ENCODE measurements at regions not wholly inside any gene's neighbourhood (a gene's known extent, or its start where the extent isn't known, plus 50 kb on each side); places are given as distances from the start of the nearest gene placed in this dataset.

DNA sequence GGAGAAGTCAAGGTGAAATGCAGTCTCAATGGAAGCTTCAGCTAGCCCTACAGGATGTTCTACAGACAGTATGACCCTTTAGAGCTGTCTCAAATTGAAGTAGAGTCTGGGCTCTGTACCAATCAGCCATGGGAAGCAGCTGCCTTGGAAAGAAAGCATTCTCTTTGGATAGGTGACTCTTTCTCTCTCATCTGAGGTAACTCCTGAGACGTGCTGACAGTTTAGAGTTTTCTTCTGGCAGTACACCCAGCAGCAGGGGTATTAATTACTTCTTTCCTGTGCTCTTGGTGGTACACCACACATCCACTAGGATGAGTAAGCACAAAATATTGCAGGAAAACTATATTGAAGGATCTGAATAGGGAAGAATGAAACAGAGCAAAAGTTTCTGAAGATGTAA lies 329.6 kb upstream of the RGMB start:
- Histone ChIP-seq H3K36me3 (ENCODE audit: control insufficient read depth in 3 of 3, insufficient read depth in 3 of 3, low read length in 3 of 3) (no peaks in the 10 kb centered on the region), H3K9ac (ENCODE audit: low read depth in 1 of 3, low read length in 3 of 3) (no peak overlapping the region), H3K4me3 (ENCODE audit: low read length in 3 of 3) (no peak overlapping the region), H3K27ac (ENCODE audit: low read depth, low read length) (no peak overlapping the region), H3K4me1 (ENCODE audit: control insufficient read depth in 3 of 3, insufficient read depth in 3 of 3, low read length in 3 of 3) (no peaks in the 10 kb centered on the region), H3K9me3 (ENCODE audit: control insufficient read depth in 3 of 3, low read length in 3 of 3) (no peaks in the 10 kb centered on the region), H3K27me3 (ENCODE audit: control insufficient read depth in 3 of 3, insufficient read depth in 3 of 3, low read length in 3 of 3) (no peaks in the 10 kb centered on the region)

DNA sequence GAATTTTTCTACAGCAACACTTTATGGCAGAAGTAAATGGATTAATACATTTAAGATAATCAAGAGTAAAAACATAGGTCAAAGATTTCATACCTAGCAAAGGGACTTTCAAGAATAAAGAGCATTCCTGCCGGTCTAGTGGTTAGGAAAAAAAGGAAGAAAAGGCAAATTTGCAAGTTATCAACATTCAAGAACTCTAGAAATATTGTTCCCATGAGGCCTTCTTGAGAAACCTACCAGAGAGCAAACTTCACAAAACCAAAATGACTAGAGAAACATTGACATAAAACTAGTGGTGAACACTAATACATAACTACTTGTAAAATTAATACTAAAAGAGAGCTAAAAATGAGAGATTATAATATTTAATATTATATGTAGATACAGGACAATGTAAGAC lies 320.2 kb upstream of the RGMB start:
- Histone ChIP-seq H3K4me3 (ENCODE audit: low read length in 3 of 3) (no peak overlapping the region), H3K27me3 (ENCODE audit: control insufficient read depth in 3 of 3, insufficient read depth in 3 of 3, low read length in 3 of 3) (no peaks in the 10 kb centered on the region), H3K9ac (ENCODE audit: low read depth in 1 of 3, low read length in 3 of 3) (no peak overlapping the region), H3K36me3 (ENCODE audit: control insufficient read depth in 3 of 3, insufficient read depth in 3 of 3, low read length in 3 of 3) (no peaks in the 10 kb centered on the region), H3K27ac (ENCODE audit: low read depth, low read length) (no peak overlapping the region), H3K9me3 (ENCODE audit: control insufficient read depth in 3 of 3, low read length in 3 of 3) (no peaks in the 10 kb centered on the region), H3K4me1 (ENCODE audit: control insufficient read depth in 3 of 3, insufficient read depth in 3 of 3, low read length in 3 of 3) (no peaks in the 10 kb centered on the region)

DNA sequence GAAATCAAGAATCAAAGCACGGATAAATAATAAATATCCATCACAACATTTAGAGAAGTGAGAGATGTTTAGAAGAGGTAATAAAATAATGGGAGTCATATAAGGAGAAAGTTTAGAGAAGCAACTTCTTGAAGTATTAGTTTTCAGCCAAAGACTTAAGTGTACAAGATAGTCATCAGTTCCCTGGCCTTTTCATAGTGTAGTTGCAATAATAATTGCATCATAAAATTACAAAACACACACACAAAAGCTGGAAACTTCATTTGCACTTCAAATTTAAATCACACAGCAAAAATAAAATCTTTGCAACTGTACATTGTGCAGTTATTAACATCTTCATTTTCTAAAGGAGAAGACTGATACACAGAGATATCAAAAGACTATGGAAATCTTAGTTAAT lies 319.1 kb upstream of the RGMB start:
- H3K9ac ChIP-seq (ENCODE audit: low read depth in 1 of 3, low read length in 3 of 3), result no peak overlapping the region
- no peaks in the 10 kb centered on the region for H3K36me3 ChIP-seq (ENCODE audit: control insufficient read depth in 3 of 3, insufficient read depth in 3 of 3, low read length in 3 of 3)
- no peaks in the 10 kb centered on the region for H3K27me3 ChIP-seq (ENCODE audit: control insufficient read depth in 3 of 3, insufficient read depth in 3 of 3, low read length in 3 of 3)
- H3K27ac ChIP-seq (ENCODE audit: low read depth, low read length), result no peak overlapping the region
- no peaks in the 10 kb centered on the region for H3K9me3 ChIP-seq (ENCODE audit: control insufficient read depth in 3 of 3, low read length in 3 of 3)
- H3K4me3 ChIP-seq (ENCODE audit: low read length in 3 of 3), result no peak overlapping the region
- H3K4me1 ChIP-seq (ENCODE audit: control insufficient read depth in 3 of 3, insufficient read depth in 3 of 3, low read length in 3 of 3), result no peaks in the 10 kb centered on the region

DNA sequence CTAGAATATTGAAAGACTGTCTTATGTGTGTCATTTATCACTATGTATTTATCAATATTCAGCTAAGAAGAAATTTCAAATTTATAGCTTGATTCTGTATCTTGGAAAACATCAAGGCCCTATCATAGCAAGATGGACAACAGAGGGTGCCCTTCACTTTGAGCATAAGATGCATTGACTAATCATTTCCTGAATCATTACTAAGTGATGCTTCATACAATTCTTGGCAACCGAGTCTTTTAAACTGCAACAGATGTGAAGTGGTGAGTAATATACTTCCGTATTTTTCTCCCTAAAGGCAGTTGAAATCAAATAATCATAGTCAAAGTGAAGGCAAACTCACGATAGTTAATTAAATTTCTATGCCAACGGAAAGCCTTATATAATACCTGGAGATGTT lies 318.6 kb upstream of the RGMB start:
- no peak overlapping the region for H3K9ac ChIP-seq (ENCODE audit: low read depth in 1 of 3, low read length in 3 of 3)
- H3K4me1 ChIP-seq (ENCODE audit: control insufficient read depth in 3 of 3, insufficient read depth in 3 of 3, low read length in 3 of 3), result no peaks in the 10 kb centered on the region
- H3K9me3 ChIP-seq (ENCODE audit: control insufficient read depth in 3 of 3, low read length in 3 of 3), result no peaks in the 10 kb centered on the region
- H3K4me3 ChIP-seq (ENCODE audit: low read length in 3 of 3), result no peak overlapping the region
- no peak overlapping the region for H3K27ac ChIP-seq (ENCODE audit: low read depth, low read length)
- no peaks in the 10 kb centered on the region for H3K36me3 ChIP-seq (ENCODE audit: control insufficient read depth in 3 of 3, insufficient read depth in 3 of 3, low read length in 3 of 3)
- H3K27me3 ChIP-seq (ENCODE audit: control insufficient read depth in 3 of 3, insufficient read depth in 3 of 3, low read length in 3 of 3), result no peaks in the 10 kb centered on the region

DNA sequence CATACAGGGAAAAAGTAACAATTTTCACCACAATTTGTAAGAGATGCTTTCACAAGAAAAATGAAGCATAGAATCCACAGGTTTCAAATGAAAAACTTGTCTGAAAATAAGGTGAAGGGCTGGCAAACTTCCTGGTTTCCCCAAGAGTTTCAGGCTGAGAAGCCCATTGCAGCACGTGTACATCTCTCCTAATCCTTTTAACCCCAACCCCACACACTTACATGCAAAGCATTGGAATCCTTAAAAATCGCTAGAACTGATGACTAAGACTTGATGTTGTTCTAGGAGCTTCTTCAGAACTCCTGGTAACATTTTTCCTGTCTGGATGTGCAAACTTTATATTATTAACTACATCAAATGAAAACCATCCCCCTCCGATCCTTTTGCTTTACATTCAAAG lies 317.8 kb upstream of the RGMB start:
- Histone ChIP-seq H3K9me3 (ENCODE audit: control insufficient read depth in 3 of 3, low read length in 3 of 3) (no peaks in the 10 kb centered on the region), H3K36me3 (ENCODE audit: control insufficient read depth in 3 of 3, insufficient read depth in 3 of 3, low read length in 3 of 3) (no peaks in the 10 kb centered on the region), H3K27ac (ENCODE audit: low read depth, low read length) (no peak overlapping the region), H3K27me3 (ENCODE audit: control insufficient read depth in 3 of 3, insufficient read depth in 3 of 3, low read length in 3 of 3) (no peaks in the 10 kb centered on the region), H3K4me3 (ENCODE audit: low read length in 3 of 3) (no peak overlapping the region), H3K4me1 (ENCODE audit: control insufficient read depth in 3 of 3, insufficient read depth in 3 of 3, low read length in 3 of 3) (no peaks in the 10 kb centered on the region), H3K9ac (ENCODE audit: low read depth in 1 of 3, low read length in 3 of 3) (no peak overlapping the region)

DNA sequence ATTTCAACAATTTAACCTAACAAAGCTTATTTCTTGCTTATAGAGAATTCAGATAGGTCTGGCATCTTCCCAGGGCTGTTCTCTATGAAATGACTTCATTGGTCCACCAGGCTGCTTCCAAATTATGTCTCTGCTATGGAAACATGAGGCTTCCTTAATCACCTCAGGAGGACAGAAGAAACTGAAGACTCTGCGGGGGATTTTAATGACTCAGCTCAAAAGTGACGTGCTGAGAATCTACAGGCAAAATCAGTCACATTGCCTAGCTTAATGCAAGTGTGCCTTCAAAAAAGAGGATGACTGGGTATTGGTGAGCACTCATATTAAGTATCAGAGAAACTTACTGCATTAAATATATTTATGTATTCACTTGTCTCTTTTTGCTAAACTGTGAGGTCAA lies 315.5 kb upstream of the RGMB start:
- Histone ChIP-seq H3K9me3 (ENCODE audit: control insufficient read depth in 3 of 3, low read length in 3 of 3) (no peaks in the 10 kb centered on the region), H3K4me1 (ENCODE audit: control insufficient read depth in 3 of 3, insufficient read depth in 3 of 3, low read length in 3 of 3) (no peaks in the 10 kb centered on the region), H3K4me3 (ENCODE audit: low read length in 3 of 3) (no peak overlapping the region), H3K27me3 (ENCODE audit: control insufficient read depth in 3 of 3, insufficient read depth in 3 of 3, low read length in 3 of 3) (no peaks in the 10 kb centered on the region), H3K27ac (ENCODE audit: low read depth, low read length) (no peak overlapping the region), H3K9ac (ENCODE audit: low read depth in 1 of 3, low read length in 3 of 3) (no peak overlapping the region), H3K36me3 (ENCODE audit: control insufficient read depth in 3 of 3, insufficient read depth in 3 of 3, low read length in 3 of 3) (no peaks in the 10 kb centered on the region)

DNA sequence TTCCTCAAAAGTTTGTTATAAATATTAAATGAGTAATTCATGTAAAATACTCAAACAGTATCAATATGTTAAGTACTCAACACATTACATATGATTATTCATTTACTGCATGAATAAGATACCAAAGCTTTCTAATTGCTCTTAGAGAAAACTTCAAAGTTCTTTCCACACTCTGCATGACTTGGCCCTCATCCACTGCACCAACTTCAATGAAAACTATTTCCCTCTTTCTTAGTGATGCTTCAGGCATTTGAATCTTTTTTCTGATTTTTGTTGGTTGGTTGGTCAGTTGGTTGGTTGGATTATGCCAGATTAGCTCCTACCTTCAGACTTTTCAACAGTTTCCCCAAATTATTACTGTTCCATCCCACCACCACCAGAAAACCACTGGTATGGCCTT lies 314.7 kb upstream of the RGMB start:
- no peaks in the 10 kb centered on the region for H3K27me3 ChIP-seq (ENCODE audit: control insufficient read depth in 3 of 3, insufficient read depth in 3 of 3, low read length in 3 of 3)
- H3K36me3 ChIP-seq (ENCODE audit: control insufficient read depth in 3 of 3, insufficient read depth in 3 of 3, low read length in 3 of 3), result no peaks in the 10 kb centered on the region
- H3K9ac ChIP-seq (ENCODE audit: low read depth in 1 of 3, low read length in 3 of 3), result no peak overlapping the region
- H3K9me3 ChIP-seq (ENCODE audit: control insufficient read depth in 3 of 3, low read length in 3 of 3), result no peaks in the 10 kb centered on the region
- H3K4me3 ChIP-seq (ENCODE audit: low read length in 3 of 3), result no peak overlapping the region
- no peak overlapping the region for H3K27ac ChIP-seq (ENCODE audit: low read depth, low read length)
- no peaks in the 10 kb centered on the region for H3K4me1 ChIP-seq (ENCODE audit: control insufficient read depth in 3 of 3, insufficient read depth in 3 of 3, low read length in 3 of 3)

DNA sequence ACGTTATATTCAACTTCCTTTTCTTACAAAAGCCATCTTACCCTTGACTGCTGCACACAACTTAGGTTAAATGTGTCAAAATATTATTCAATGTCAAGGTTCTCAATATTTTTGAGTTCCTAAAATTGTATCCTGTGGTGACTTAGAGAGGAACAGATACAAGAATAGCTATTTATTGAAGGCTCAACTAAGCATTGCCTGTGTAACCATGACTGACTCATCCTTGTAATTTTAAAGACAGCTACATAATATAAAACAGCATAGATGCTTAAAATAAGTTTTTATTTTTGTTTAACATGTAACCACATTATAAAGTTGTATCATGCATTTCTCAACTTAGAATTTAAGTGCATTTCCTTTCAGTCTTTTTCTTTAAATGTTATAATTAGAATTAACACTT lies 312.9 kb upstream of the RGMB start:
- Histone ChIP-seq H3K4me3 (ENCODE audit: low read length in 3 of 3) (no peak overlapping the region), H3K9ac (ENCODE audit: low read depth in 1 of 3, low read length in 3 of 3) (no peak overlapping the region), H3K27ac (ENCODE audit: low read depth, low read length) (no peak overlapping the region), H3K27me3 (ENCODE audit: control insufficient read depth in 3 of 3, insufficient read depth in 3 of 3, low read length in 3 of 3) (no peaks in the 10 kb centered on the region), H3K9me3 (ENCODE audit: control insufficient read depth in 3 of 3, low read length in 3 of 3) (no peaks in the 10 kb centered on the region), H3K36me3 (ENCODE audit: control insufficient read depth in 3 of 3, insufficient read depth in 3 of 3, low read length in 3 of 3) (no peaks in the 10 kb centered on the region), H3K4me1 (ENCODE audit: control insufficient read depth in 3 of 3, insufficient read depth in 3 of 3, low read length in 3 of 3) (no peaks in the 10 kb centered on the region)

DNA sequence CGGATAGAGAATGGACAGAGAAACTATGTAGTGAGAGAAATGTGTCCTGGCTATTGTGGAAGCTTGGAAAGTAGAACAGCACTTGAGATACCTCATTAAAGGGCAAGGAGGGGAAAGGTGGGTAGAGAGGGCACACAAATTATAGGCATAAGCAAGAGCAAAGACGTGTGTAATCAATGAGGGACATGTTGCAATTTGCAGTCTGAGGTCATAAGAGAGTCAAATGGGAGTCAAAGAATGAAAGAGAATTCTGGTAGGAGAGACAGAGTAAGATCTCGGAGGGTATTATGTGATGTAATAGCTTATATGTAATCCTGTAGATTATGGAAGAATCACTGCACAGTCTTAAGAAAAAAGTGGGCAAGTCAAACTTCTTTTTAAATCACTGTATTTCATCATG lies 312.0 kb upstream of the RGMB start:
- no peaks in the 10 kb centered on the region for H3K4me1 ChIP-seq (ENCODE audit: control insufficient read depth in 3 of 3, insufficient read depth in 3 of 3, low read length in 3 of 3)
- H3K36me3 ChIP-seq (ENCODE audit: control insufficient read depth in 3 of 3, insufficient read depth in 3 of 3, low read length in 3 of 3), result no peaks in the 10 kb centered on the region
- no peak overlapping the region for H3K27ac ChIP-seq (ENCODE audit: low read depth, low read length)

DNA sequence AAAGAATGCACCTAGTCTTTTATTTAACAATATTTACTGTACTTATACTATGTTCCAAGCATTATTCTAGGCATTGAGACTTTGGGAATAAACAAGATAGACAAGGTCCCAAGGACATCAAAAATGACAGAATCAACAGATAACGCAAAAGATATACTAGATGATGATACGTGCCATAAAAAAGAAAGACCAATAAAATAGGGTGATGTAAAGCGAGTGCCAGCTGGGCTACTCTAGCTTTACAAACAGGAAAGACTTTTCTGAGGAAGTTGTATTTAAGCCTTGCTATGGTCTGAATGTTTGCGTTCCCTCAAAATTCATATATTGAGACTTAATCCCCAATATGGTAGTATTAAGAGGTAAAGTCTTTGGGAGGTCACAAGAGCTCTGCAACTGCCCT lies 310.2 kb upstream of the RGMB start:
- Histone ChIP-seq H3K4me1 (ENCODE audit: control insufficient read depth in 3 of 3, insufficient read depth in 3 of 3, low read length in 3 of 3) (no peaks in the 10 kb centered on the region), H3K4me3 (ENCODE audit: low read length in 3 of 3) (no peak overlapping the region), H3K36me3 (ENCODE audit: control insufficient read depth in 3 of 3, insufficient read depth in 3 of 3, low read length in 3 of 3) (no peaks in the 10 kb centered on the region), H3K9ac (ENCODE audit: low read depth in 1 of 3, low read length in 3 of 3) (no peak overlapping the region), H3K9me3 (ENCODE audit: control insufficient read depth in 3 of 3, low read length in 3 of 3) (no peaks in the 10 kb centered on the region), H3K27me3 (ENCODE audit: control insufficient read depth in 3 of 3, insufficient read depth in 3 of 3, low read length in 3 of 3) (no peaks in the 10 kb centered on the region), H3K27ac (ENCODE audit: low read depth, low read length) (no peak overlapping the region)

More for the DNA sequence above, 312.0 kb upstream of the RGMB start:
- H3K9me3 ChIP-seq (ENCODE audit: control insufficient read depth in 3 of 3, low read length in 3 of 3), result no peaks in the 10 kb centered on the region
- no peak overlapping the region for H3K4me3 ChIP-seq (ENCODE audit: low read length in 3 of 3)
- no peak overlapping the region for H3K9ac ChIP-seq (ENCODE audit: low read depth in 1 of 3, low read length in 3 of 3)
- H3K27me3 ChIP-seq (ENCODE audit: control insufficient read depth in 3 of 3, insufficient read depth in 3 of 3, low read length in 3 of 3), result no peaks in the 10 kb centered on the region

DNA sequence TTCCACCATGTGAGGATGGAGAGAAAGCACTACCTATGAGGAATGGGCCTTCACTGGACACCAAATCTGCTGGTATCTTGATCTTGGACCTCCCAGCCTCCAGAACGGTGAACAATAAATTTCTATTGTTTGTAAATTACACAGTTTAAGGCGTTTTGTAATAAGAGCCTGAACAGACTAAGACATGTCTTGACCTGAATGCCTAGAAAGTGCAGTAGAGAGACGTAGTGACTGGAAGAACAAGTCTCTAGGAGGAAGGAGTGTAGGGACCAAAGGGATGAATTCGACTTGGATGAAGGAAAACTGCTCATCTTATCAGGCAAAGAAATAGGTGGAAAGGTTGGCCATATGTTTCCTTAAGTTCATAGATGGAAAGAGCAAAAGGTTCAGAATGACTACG lies 309.8 kb upstream of the RGMB start:
- no peaks in the 10 kb centered on the region for H3K36me3 ChIP-seq (ENCODE audit: control insufficient read depth in 3 of 3, insufficient read depth in 3 of 3, low read length in 3 of 3)
- H3K27ac ChIP-seq (ENCODE audit: low read depth, low read length), result no peak overlapping the region
- no peak overlapping the region for H3K9ac ChIP-seq (ENCODE audit: low read depth in 1 of 3, low read length in 3 of 3)
- H3K4me3 ChIP-seq (ENCODE audit: low read length in 3 of 3), result no peak overlapping the region
- H3K9me3 ChIP-seq (ENCODE audit: control insufficient read depth in 3 of 3, low read length in 3 of 3), result no peaks in the 10 kb centered on the region
- H3K27me3 ChIP-seq (ENCODE audit: control insufficient read depth in 3 of 3, insufficient read depth in 3 of 3, low read length in 3 of 3), result no peaks in the 10 kb centered on the region
- H3K4me1 ChIP-seq (ENCODE audit: control insufficient read depth in 3 of 3, insufficient read depth in 3 of 3, low read length in 3 of 3), result no peaks in the 10 kb centered on the region

Measured in skeletal muscle tissue (tissue), 3 donors.